ENCODE measurements at regions not wholly inside any gene's neighbourhood (a gene's known extent, or its start where the extent isn't known, plus 50 kb on each side); places are given as distances from the start of the nearest gene placed in this dataset.

DNA sequence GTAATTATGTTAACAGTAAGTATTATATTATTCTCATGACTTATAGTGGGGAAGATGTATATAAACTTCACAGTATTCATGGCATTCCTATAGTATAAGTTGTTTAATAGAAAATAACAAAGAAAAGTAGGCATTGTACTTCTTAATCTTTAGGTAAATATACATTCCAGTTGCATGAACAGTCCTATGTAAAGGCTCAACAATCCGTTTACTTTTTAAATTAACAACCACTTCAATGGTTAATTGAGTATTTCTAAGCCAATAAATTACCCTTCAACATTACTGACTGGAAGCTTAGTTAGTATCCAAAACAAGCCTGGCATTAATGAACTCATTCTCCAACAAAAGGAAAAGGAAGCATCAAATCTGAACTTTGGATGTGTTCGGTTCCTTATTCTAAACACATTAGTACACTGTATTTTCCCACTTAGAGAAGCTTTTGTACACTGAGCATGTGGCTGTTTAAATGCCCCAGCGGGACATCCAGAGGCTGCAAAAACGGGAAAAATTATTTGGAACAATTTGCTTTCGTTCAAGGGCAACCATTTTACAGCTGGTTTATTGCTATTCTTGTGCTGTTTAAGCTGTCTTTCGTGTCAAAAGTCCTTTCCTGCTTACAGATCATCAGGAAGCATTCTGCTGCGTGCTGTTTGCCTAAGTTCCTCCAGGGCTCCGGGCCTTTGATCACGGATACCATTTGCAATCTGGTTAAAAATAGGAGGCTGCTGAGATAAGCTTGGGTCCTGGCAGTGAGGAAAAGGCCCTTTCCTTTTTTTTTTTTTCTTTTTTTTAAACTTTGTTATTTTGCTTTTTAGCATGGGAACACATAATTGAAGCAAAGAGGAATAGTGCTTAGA, 460.3 kb downstream of the SPRY1 start:
- Mint-ChIP-seq H3K27ac (no peak overlapping the region), H3K36me3 (no peaks in the 10 kb centered on the region), H3K4me3 (no peak overlapping the region; the same call in 1 of the 2 replicates), H3K27me3 (ENCODE audit: low read depth) (no peaks in the 10 kb centered on the region), H3K9me3 (peaks cover 3% of the 10 kb centered on the region), H3K4me1 (peaks cover 15% of the 10 kb centered on the region)
- ATAC-seq (peak; percentile 96), DNase-seq (ENCODE audit: low spot score) (peak; percentile 25)
- TF ChIP-seq, protein P1, sequence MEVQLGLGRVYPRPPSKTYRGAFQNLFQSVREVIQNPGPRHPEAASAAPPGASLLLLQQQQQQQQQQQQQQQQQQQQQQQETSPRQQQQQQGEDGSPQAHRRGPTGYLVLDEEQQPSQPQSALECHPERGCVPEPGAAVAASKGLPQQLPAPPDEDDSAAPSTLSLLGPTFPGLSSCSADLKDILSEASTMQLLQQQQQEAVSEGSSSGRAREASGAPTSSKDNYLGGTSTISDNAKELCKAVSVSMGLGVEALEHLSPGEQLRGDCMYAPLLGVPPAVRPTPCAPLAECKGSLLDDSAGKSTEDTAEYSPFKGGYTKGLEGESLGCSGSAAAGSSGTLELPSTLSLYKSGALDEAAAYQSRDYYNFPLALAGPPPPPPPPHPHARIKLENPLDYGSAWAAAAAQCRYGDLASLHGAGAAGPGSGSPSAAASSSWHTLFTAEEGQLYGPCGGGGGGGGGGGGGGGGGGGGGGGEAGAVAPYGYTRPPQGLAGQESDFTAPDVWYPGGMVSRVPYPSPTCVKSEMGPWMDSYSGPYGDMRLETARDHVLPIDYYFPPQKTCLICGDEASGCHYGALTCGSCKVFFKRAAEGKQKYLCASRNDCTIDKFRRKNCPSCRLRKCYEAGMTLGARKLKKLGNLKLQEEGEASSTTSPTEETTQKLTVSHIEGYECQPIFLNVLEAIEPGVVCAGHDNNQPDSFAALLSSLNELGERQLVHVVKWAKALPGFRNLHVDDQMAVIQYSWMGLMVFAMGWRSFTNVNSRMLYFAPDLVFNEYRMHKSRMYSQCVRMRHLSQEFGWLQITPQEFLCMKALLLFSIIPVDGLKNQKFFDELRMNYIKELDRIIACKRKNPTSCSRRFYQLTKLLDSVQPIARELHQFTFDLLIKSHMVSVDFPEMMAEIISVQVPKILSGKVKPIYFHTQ (CRISPR knock-in tag; IDR thresholded peaks at IDR 0.05): no peak
- peak; percentile 23; the same call in 1 of the 2 replicates for TF ChIP-seq RORB (CRISPR knock-in tag; IDR thresholded peaks at IDR 0.05)
- no peak for TF ChIP-seq FOXP1 (CRISPR knock-in tag; IDR thresholded peaks at IDR 0.05; ENCODE audit: borderline replicate concordance)
- ChIA-PET POLR2A (no interaction called here), CTCF (interaction anchor here (0.6 to 0.9 kb wide), 3 partner anchors 8 to 1224 kb away, joined by 3 to 4 read pairs (median 3); no protein-coding TSS in a partner anchor)

DNA sequence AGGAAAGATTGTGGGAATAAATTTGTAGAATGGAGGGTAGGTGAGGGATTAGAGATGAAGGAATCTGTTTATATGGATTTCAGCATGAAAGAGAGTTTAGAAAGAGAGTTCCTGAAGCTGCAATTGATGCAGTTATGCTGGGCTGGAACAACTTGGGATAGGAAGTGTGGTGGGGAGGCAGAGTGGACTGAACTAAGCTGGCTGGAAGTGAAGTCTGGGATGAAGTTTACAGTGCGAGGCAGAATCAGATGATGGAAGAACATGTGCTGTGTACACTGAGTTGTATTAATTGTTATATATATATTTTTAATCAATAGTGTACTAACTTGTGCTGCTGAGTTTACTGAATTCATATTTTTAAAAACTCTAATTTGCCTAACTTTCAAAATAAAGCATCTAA, 461.9 kb downstream of the SPRY1 start:
- no peaks in the 10 kb centered on the region for H3K36me3 Mint-ChIP-seq
- no peaks in the 10 kb centered on the region for H3K9me3 Mint-ChIP-seq
- POLR2A ChIA-PET: no interaction called here
- H3K27ac Mint-ChIP-seq: no peak overlapping the region; the same call in 1 of the 2 replicates
- TF ChIP-seq, protein P2, sequence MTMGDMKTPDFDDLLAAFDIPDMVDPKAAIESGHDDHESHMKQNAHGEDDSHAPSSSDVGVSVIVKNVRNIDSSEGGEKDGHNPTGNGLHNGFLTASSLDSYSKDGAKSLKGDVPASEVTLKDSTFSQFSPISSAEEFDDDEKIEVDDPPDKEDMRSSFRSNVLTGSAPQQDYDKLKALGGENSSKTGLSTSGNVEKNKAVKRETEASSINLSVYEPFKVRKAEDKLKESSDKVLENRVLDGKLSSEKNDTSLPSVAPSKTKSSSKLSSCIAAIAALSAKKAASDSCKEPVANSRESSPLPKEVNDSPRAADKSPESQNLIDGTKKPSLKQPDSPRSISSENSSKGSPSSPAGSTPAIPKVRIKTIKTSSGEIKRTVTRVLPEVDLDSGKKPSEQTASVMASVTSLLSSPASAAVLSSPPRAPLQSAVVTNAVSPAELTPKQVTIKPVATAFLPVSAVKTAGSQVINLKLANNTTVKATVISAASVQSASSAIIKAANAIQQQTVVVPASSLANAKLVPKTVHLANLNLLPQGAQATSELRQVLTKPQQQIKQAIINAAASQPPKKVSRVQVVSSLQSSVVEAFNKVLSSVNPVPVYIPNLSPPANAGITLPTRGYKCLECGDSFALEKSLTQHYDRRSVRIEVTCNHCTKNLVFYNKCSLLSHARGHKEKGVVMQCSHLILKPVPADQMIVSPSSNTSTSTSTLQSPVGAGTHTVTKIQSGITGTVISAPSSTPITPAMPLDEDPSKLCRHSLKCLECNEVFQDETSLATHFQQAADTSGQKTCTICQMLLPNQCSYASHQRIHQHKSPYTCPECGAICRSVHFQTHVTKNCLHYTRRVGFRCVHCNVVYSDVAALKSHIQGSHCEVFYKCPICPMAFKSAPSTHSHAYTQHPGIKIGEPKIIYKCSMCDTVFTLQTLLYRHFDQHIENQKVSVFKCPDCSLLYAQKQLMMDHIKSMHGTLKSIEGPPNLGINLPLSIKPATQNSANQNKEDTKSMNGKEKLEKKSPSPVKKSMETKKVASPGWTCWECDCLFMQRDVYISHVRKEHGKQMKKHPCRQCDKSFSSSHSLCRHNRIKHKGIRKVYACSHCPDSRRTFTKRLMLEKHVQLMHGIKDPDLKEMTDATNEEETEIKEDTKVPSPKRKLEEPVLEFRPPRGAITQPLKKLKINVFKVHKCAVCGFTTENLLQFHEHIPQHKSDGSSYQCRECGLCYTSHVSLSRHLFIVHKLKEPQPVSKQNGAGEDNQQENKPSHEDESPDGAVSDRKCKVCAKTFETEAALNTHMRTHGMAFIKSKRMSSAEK (CRISPR knock-in tag; IDR thresholded peaks at IDR 0.05; ENCODE audit: borderline replicate concordance): no peak
- TF ChIP-seq ZNF138 (CRISPR knock-in tag; conservative IDR thresholded peaks at IDR 0.05): no peak
- no peak for TF ChIP-seq IRF1 (CRISPR knock-in tag; IDR thresholded peaks at IDR 0.05)
- no peak for TF ChIP-seq PREB (CRISPR knock-in tag; IDR thresholded peaks at IDR 0.05; ENCODE audit: borderline replicate concordance)
- TF ChIP-seq STAT6 (CRISPR knock-in tag; conservative IDR thresholded peaks at IDR 0.05; ENCODE audit: low read depth): no peak
- TF ChIP-seq GRHL2 (CRISPR knock-in tag; IDR thresholded peaks at IDR 0.05; ENCODE audit: insufficient replicate concordance, severe bottlenecking): no peak
- no peak for TF ChIP-seq KAT7 (CRISPR knock-in tag; IDR thresholded peaks at IDR 0.05; ENCODE audit: borderline replicate concordance)
- TF ChIP-seq, protein P3, sequence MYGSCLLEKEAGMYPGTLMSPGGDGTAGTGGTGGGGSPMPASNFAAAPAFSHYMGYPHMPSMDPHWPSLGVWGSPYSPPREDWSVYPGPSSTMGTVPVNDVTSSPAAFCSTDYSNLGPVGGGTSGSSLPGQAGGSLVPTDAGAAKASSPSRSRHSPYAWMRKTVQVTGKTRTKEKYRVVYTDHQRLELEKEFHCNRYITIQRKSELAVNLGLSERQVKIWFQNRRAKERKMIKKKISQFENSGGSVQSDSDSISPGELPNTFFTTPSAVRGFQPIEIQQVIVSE (CRISPR knock-in tag; IDR thresholded peaks at IDR 0.05; ENCODE audit: borderline replicate concordance): no peak
- no peak for TF ChIP-seq NFYB (CRISPR knock-in tag; conservative IDR thresholded peaks at IDR 0.05; ENCODE audit: low read depth)
- TF ChIP-seq, protein P4, sequence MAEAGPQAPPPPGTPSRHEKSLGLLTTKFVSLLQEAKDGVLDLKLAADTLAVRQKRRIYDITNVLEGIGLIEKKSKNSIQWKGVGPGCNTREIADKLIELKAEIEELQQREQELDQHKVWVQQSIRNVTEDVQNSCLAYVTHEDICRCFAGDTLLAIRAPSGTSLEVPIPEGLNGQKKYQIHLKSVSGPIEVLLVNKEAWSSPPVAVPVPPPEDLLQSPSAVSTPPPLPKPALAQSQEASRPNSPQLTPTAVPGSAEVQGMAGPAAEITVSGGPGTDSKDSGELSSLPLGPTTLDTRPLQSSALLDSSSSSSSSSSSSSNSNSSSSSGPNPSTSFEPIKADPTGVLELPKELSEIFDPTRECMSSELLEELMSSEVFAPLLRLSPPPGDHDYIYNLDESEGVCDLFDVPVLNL (CRISPR knock-in tag; IDR thresholded peaks at IDR 0.05; ENCODE audit: borderline replicate concordance, low read depth): no peak
- TF ChIP-seq NR1H2 (CRISPR knock-in tag; IDR thresholded peaks at IDR 0.05): no peak
- TF ChIP-seq, protein P5, sequence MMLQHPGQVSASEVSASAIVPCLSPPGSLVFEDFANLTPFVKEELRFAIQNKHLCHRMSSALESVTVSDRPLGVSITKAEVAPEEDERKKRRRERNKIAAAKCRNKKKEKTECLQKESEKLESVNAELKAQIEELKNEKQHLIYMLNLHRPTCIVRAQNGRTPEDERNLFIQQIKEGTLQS (CRISPR knock-in tag; conservative IDR thresholded peaks at IDR 0.05): no peak
- no peak for TF ChIP-seq FOXK1 (CRISPR knock-in tag; IDR thresholded peaks at IDR 0.05)
- no peak for TF ChIP-seq GTF2I (CRISPR knock-in tag; conservative IDR thresholded peaks at IDR 0.05)
- H3K27me3 Mint-ChIP-seq (ENCODE audit: low read depth): no peaks in the 10 kb centered on the region
- H3K4me1 Mint-ChIP-seq: peaks cover 15% of the 10 kb centered on the region
- no peak overlapping the region for H3K4me3 Mint-ChIP-seq
- ATAC-seq: no peak
- no peak for DNase-seq (ENCODE audit: low spot score)
- CTCF ChIA-PET: no interaction called here

Data from WTC11 (cell line).